GM19025 (cell line): ENCODE measurements at regions not wholly inside any gene's neighbourhood (a gene's known extent, or its start where the extent isn't known, plus 50 kb on each side); places are given as distances from the start of the nearest gene placed in this dataset.
"Not testable (repeated sequence)": the region's sequence is repeated elsewhere in the genome, so short reads cannot be mapped to it uniquely, and the experiment has no call there.

ENCODE experiments used
- ATAC-seq: cut with Tn5 transposase; IDR thresholded peaks from one replicate; pipeline ENCODE4 v1.9.1; 2021; ENCODE audit warnings: mild to moderate bottlenecking, low read depth, moderate library complexity; ENCODE audit not compliant: unreplicated experiment

GRCh38 chr11:95413761-95414160 is 182.8 kb upstream of the SESN3 start:
- ATAC-seq = no peak

- no peak for ATAC-seq
These were observed 182.0 kb upstream of the SESN3 start for GRCh38 chr11:95413021-95413420.

DNA sequence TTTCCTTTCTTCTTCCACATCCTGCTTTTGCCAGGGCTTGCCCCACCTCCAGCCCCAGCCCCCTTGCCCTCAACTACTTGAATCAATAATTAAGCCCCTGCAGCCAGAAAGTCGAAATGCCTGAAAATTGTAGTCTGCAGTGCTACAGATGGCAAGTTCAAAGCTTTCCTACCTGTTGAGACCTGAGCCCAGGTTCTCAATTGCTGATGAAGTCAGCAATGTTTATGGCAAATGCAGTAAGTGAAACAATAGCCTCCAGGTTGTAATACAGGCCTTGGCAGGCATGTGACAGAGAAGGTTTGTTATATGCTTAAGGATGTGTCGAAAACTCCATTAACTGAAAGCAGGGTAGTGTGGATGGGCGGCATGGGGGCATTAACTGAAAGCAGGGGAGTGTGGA is 181.1 kb upstream of the SESN3 start:
- no peak for ATAC-seq

GRCh38 chr11:95410707-95411106 is 179.7 kb upstream of the SESN3 start:
- ATAC-seq = not testable (repeated sequence)

DNA sequence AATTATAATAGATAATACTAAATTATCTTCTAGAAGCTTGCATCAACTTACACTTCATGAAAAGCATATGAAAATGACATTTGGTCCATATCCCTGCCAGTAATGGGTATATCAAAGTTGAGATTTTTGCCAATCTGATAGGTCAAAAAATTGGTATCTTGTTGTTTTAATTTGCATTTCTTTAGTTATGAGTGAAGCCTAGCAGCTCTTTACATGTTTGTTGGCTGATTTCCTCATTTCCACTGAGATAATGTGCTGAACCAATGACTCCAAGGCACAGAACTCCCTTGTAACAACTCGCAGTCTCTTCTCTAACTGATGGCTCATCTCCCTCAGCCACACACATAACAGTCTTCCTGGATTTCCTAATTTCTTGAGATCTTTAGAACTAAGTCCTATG is 175.3 kb upstream of the SESN3 start:
- ATAC-seq = no peak

DNA sequence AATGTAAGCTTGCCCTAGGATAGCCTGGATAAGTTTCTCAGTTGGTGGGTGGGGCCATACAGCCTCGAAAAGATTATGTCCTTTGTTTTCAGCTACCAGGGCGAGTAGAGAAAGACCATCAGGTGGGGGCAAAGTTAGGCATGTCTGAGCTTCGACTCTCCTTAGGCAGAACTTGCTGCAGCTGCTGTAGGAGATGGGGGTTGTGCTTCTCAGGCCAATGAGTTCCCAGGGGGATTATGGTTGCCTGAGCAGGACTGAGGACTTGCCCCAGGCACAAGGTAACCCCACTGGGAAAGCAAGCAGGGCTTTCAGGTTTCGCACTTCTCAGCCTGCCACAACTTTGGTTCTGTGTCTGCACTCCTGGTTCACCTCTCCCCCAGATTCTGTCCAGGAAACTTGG is 173.4 kb upstream of the SESN3 start:
- ATAC-seq = no peak

GRCh38 chr11:95398437-95399112 is 167.6 kb upstream of the SESN3 start:
- ATAC-seq = no peak

DNA sequence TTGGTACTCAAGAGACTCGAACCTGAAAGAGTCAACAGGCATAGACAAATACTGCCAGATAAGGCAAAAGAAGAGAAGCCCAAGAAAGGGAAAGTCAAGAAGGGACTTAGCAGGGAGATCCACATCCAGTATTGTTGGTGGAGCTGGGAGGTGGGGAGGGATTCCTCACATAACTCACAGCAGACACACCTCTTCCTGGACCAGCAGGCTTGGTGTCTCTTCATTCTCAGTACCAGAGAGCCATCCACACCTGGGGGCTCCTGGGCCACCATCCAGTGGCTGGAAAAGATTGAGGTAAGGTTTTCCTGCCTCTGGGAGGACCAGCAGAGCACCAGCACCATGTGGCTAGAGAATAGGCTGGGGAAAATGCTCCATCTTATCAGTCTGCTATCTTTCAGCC is 161.6 kb upstream of the SESN3 start:
- no peak for ATAC-seq

DNA sequence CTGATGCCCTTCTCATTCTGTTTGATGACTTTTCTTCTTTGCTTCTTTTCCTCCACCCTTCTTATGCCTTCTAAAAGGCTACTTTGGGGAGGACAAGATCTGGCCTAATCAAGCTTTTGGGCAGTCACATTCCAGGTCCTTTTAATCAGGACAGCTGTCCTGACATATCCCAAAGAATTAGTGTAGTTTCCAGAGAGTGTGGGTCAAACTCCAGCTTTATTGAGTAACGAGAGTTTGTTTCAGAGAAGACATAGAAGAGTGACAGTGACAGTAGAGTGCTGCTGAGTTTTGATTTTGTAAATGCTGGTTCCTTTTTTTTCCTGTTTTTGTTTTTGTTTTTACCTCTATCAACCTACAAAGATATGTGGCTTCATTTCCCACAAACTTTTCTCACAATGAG is 158.4 kb upstream of the SESN3 start:
- no peak for ATAC-seq

DNA sequence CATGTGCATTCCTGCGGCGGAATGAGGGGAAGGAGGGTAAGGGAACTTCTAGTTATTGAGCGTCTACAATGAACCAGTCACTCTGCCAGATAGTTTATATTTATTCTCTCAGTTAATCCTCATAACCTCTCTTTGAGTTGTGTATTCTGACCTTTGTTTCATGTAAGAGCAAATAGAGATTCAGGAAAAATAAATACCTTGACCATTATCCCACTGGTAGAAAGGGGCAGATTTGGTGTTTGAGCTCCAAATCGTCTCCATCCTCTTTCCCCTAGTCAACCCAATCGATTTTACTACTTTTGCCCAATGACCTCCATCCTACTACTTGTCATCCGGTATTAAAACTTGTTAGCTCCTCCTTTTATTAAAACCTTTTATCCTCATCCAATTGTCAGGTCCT is 157.1 kb upstream of the SESN3 start:
- ATAC-seq = no peak

- no peak for ATAC-seq
These were observed 156.3 kb upstream of the SESN3 start for GRCh38 chr11:95387325-95387724.

DNA sequence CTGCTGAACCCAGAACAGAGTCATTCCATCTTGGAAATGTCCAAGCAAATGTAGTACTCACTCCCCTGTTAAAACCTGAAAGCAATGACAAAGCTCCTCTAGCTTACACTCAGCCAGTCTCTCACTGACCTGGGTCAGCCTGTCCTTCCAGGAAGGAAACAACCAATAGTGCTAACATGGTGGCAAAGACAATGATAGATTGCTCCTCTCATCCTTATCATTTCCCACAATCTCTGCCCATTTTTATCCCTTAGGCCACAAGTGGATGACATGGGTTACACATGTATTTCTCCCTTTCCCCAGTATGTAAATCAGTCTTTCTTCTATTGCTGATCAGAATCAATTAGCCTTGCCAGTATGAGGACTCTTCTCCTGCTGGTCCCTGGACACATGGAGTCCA is 154.6 kb upstream of the SESN3 start:
- no peak for ATAC-seq

DNA sequence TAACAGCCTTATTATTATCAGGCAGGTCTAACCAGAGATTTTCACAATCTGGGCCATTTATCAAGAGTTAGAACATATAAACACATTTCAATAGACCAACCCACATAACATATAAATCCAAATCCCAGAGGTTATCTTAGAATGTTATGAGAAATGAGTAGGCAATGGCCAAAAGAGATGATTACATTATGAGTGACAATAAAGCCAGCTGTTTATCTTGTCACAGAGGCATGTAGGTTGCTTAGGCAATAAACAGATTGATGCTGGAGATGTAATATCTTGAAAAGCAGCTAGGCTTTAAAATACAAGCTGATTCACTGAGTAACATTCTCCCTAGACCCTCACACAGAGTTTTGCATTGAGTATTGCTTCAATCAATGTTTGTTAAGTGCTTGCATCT is 148.5 kb upstream of the SESN3 start:
- ATAC-seq = no peak

- no peak for ATAC-seq
These were observed 147.8 kb upstream of the SESN3 start for GRCh38 chr11:95378789-95379188.

DNA sequence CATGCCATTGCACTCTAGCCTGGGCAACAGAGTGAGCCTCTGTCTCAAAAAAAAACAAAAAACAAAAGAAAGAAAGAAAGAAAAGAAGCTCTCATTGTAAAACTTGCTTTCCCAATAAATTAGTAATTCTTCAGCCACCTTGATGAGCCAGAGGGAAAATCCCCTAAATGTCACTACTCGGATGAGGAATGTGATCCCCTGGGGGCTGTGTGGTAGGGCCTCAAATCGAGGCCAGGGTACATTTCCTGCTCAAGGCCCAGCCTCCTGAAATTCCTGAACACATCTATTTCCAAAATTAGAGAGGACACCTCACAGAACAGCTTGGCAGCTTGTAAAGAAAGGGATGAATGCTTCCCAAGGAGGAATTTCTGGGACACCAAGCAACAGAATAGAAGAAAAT is 147.1 kb upstream of the SESN3 start:
- ATAC-seq = no peak

- no peak for ATAC-seq
These were observed 144.9 kb upstream of the SESN3 start for GRCh38 chr11:95375886-95376285.

DNA sequence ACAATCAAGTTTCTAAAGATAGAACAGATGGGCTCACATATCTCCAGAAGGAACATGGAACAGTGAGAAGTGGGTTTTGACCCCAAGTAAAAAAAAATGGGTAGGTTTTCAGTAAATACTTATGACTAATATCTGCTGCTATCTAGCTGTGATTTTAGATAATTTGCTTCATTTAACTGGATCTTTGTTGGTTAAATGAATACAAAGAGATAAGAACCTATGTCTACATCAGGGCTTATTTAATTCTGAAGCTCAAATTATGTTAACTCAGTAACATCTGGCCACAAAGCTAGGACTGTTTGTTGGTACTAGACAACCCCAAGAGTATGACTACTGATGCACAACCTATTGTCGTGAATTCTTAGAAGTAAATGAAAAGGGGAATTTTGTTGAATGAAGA is 144.4 kb upstream of the SESN3 start:
- no peak for ATAC-seq

- no peak for ATAC-seq
These were observed 143.1 kb upstream of the SESN3 start for GRCh38 chr11:95374105-95374504.

- no peak for ATAC-seq
These were observed 142.2 kb upstream of the SESN3 start for GRCh38 chr11:95373241-95373640.

- no peak for ATAC-seq
These were observed 141.2 kb upstream of the SESN3 start for GRCh38 chr11:95372097-95372656.

GRCh38 chr11:95371153-95371552 is 140.2 kb upstream of the SESN3 start:
- ATAC-seq = no peak

DNA sequence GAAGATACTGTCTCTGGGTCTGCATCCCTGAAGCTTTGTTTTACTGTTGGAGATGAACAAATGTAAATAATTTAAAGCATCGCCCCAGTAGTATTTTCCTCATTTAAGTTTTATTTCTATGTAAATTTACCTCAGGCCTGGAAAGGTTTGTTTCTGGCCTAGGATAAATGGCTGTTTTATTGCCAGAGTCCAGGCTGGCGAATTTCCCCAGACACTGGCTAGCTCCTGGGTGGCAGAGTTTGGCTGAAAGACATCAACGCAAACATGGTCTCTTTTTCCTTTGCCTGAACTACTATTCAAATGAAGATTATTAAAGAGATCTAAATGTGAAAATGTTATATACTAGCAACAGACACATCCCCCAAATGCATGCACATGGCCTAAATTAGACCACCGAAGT is 136.7 kb upstream of the SESN3 start:
- no peak for ATAC-seq

DNA sequence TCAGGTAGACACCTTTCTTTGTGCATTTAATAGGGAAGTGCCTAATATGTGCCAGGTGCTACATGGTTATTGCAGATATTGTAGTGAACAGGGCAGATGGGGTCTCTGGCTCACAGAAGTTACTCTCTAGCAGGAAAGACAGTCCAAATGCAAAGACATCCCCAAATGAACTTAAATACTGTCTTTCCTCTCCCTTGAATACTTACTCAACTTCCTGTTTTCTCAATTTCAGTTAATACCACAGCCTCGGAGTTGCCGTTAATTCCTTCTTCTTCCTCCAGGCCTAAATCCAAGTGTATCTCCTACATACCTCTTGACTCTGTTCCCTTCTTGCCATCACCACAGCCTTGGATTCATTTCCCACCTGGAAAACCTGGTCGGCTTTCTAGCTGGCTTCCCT is 134.3 kb upstream of the SESN3 start:
- no peak for ATAC-seq
